Mammary epithelial cell (primary cell): ENCODE measurements at regions not wholly inside any gene's neighbourhood (a gene's known extent, or its start where the extent isn't known, plus 50 kb on each side); places are given as distances from the start of the nearest gene placed in this dataset.

Experiments used
- EZH2 ChIP-seq: IDR thresholded peaks from 2 replicates; pipeline ENCODE4 v1.6.1; 2012; ENCODE audit warnings: low read length, inconsistent platforms, borderline replicate concordance
- TF ChIP-seq, protein P1 (sequence below), 2 donors: IDR thresholded peaks in 1 of 2; conservative IDR thresholded peaks in 1 of 2; 2 replicates each; pipeline ENCODE4 v1.5.1; 2011 to 2012; ENCODE audit warnings: inconsistent platforms in 2 of 2, low read length in 2 of 2, mild to moderate bottlenecking in 2 of 2, control low read depth in 1 of 2, low read depth in 1 of 2; ENCODE audit not compliant: insufficient read depth in 1 of 2; ENCODE audit errors: extremely low read depth in 1 of 2

GRCh38 chr4:23040539-23040938, 347.8 kb downstream of the GBA3 start:
- TF ChIP-seq, protein P1, sequence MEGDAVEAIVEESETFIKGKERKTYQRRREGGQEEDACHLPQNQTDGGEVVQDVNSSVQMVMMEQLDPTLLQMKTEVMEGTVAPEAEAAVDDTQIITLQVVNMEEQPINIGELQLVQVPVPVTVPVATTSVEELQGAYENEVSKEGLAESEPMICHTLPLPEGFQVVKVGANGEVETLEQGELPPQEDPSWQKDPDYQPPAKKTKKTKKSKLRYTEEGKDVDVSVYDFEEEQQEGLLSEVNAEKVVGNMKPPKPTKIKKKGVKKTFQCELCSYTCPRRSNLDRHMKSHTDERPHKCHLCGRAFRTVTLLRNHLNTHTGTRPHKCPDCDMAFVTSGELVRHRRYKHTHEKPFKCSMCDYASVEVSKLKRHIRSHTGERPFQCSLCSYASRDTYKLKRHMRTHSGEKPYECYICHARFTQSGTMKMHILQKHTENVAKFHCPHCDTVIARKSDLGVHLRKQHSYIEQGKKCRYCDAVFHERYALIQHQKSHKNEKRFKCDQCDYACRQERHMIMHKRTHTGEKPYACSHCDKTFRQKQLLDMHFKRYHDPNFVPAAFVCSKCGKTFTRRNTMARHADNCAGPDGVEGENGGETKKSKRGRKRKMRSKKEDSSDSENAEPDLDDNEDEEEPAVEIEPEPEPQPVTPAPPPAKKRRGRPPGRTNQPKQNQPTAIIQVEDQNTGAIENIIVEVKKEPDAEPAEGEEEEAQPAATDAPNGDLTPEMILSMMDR (conservative IDR thresholded peaks at IDR 0.05 in 1 of 2, IDR thresholded peaks at IDR 0.05 in 1 of 2; ENCODE audit: extremely low read depth in 1 of 2, insufficient read depth in 1 of 2, low read depth in 1 of 2, low read length in 2 of 2), result no peak
- TF ChIP-seq EZH2, result no peak
